ENCODE measurements at regions not wholly inside any gene's neighbourhood (a gene's known extent, or its start where the extent isn't known, plus 50 kb on each side); places are given as distances from the start of the nearest gene placed in this dataset.

DNA sequence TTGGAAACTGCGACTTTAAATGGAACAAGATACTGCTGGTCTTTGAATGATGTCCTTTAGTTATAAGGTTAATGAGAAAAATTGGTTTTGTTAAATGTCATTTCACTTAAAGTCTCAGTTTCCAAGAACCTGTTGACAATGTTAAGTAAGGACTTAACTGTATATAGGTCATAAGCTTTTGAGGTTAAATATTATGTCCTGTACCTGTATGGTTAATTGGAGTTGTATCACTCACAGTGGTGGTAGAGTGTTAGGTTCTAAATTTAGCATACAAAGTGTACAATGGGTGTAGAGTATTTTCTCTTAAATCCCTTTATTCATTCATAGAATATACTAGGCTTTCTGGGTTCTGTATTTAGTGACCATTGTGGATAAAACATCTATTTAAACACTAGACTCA is 110.2 kb downstream of the HAUS1 start:
- H3K27ac Mint-ChIP-seq = no peak overlapping the region
- H3K36me3 Mint-ChIP-seq = peaks cover 22% of the 10 kb centered on the region
- peaks cover 64% of the 10 kb centered on the region for H3K79me2 ChIP-seq (ENCODE audit: low read depth)

GRCh38 chr18:46215902-46216723 is 111.9 kb downstream of the HAUS1 start:
- Mint-ChIP-seq H3K36me3 (peaks cover 20% of the 10 kb centered on the region), H3K27ac (no peak overlapping the region), H3K27me3 (ENCODE audit: insufficient read depth, low read depth) (no peaks in the 10 kb centered on the region), H3K9me3 (no peaks in the 10 kb centered on the region), H3K4me3 (no peak overlapping the region), H3K4me1 (no peaks in the 10 kb centered on the region)
- TF ChIP-seq, protein P1, sequence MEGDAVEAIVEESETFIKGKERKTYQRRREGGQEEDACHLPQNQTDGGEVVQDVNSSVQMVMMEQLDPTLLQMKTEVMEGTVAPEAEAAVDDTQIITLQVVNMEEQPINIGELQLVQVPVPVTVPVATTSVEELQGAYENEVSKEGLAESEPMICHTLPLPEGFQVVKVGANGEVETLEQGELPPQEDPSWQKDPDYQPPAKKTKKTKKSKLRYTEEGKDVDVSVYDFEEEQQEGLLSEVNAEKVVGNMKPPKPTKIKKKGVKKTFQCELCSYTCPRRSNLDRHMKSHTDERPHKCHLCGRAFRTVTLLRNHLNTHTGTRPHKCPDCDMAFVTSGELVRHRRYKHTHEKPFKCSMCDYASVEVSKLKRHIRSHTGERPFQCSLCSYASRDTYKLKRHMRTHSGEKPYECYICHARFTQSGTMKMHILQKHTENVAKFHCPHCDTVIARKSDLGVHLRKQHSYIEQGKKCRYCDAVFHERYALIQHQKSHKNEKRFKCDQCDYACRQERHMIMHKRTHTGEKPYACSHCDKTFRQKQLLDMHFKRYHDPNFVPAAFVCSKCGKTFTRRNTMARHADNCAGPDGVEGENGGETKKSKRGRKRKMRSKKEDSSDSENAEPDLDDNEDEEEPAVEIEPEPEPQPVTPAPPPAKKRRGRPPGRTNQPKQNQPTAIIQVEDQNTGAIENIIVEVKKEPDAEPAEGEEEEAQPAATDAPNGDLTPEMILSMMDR (IDR thresholded peaks at IDR 0.05) = no peak
- TF ChIP-seq EZH2phosphoT487 (IDR thresholded peaks at IDR 0.05) (no peak), EZH2 (IDR thresholded peaks at IDR 0.05) (no peak)
- no peak overlapping the region for H3K4me2 ChIP-seq
- H3K79me2 ChIP-seq (ENCODE audit: low read depth) = peaks cover 55% of the 10 kb centered on the region
- no peak overlapping the region for H3K9ac ChIP-seq
- no peaks in the 10 kb centered on the region for H3K27me3 ChIP-seq
- H3K4me3 ChIP-seq = no peak overlapping the region
- H3K27ac ChIP-seq = no peak overlapping the region
- no peaks in the 10 kb centered on the region for H3K4me1 ChIP-seq
- H3K36me3 ChIP-seq = no peaks in the 10 kb centered on the region
- no peaks in the 10 kb centered on the region for H3F3A ChIP-seq (ENCODE audit: low read depth)
- peaks cover 28% of the 10 kb centered on the region for H4K20me1 ChIP-seq (ENCODE audit: low read depth)
- H3K9me3 ChIP-seq (ENCODE audit: low read depth) = no peaks in the 10 kb centered on the region
- no peak overlapping the region for H2AFZ ChIP-seq (replicated peaks)
- no peak for DNase-seq (ENCODE audit: low spot score)

More for the DNA sequence above, 110.2 kb downstream of the HAUS1 start:
- Histone ChIP-seq H3K36me3 (no peaks in the 10 kb centered on the region), H3K4me3 (no peak overlapping the region), H3F3A (ENCODE audit: low read depth) (no peaks in the 10 kb centered on the region), H2AFZ (replicated peaks) (no peak overlapping the region), H3K9ac (no peak overlapping the region), H3K9me3 (ENCODE audit: low read depth) (no peaks in the 10 kb centered on the region), H3K27me3 (no peaks in the 10 kb centered on the region), H3K4me1 (no peaks in the 10 kb centered on the region), H3K4me2 (no peak overlapping the region), H3K27ac (no peak overlapping the region), H4K20me1 (ENCODE audit: low read depth) (peaks cover 40% of the 10 kb centered on the region)
- Mint-ChIP-seq H3K4me3 (no peak overlapping the region), H3K4me1 (no peaks in the 10 kb centered on the region), H3K27me3 (ENCODE audit: insufficient read depth, low read depth) (no peaks in the 10 kb centered on the region), H3K9me3 (no peaks in the 10 kb centered on the region)
- TF ChIP-seq EZH2 (IDR thresholded peaks at IDR 0.05) (no peak), EZH2phosphoT487 (IDR thresholded peaks at IDR 0.05) (no peak)
- TF ChIP-seq, protein P1 (IDR thresholded peaks at IDR 0.05) = no peak
- DNase-seq (ENCODE audit: low spot score) = no peak

DNA sequence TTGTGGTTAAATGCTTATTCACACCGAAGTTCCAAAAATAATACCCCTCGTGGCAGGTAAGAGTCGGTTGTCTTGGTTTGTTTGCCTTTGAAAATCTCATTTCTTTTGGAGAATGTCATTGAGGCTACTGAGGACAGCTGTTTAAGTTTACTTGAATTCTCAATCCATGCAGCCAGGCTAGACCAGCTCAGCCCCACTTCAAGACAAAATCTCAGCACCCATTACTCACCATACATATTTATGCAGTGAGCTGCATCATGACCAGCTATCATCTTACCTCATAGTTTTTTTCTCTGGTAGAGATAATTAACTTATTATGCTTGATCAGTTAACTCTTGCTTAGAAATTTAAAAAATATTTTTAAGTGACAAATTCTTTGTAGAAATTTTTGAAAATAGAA is 115.9 kb downstream of the HAUS1 start:
- no peak overlapping the region for H3K9ac ChIP-seq
- peaks cover 12% of the 10 kb centered on the region for H3K4me1 Mint-ChIP-seq
- no peak overlapping the region for H3K27ac ChIP-seq
- H3K36me3 Mint-ChIP-seq = peaks cover 23% of the 10 kb centered on the region
- TF ChIP-seq EZH2phosphoT487 (IDR thresholded peaks at IDR 0.05) = no peak
- TF ChIP-seq EZH2 (IDR thresholded peaks at IDR 0.05) = no peak
- TF ChIP-seq, protein P1 (IDR thresholded peaks at IDR 0.05) = no peak
- no peak for DNase-seq (ENCODE audit: low spot score)
- peaks cover 4% of the 10 kb centered on the region for H3F3A ChIP-seq (ENCODE audit: low read depth)
- H3K79me2 ChIP-seq (ENCODE audit: low read depth) = peaks cover 20% of the 10 kb centered on the region
- H3K4me3 Mint-ChIP-seq = no peak overlapping the region
- no peaks in the 10 kb centered on the region for H3K27me3 ChIP-seq
- H3K27ac Mint-ChIP-seq = no peak overlapping the region
- no peaks in the 10 kb centered on the region for H3K4me1 ChIP-seq
- H3K27me3 Mint-ChIP-seq (ENCODE audit: insufficient read depth, low read depth) = no peaks in the 10 kb centered on the region
- H4K20me1 ChIP-seq (ENCODE audit: low read depth) = peaks cover 25% of the 10 kb centered on the region
- no peak overlapping the region for H2AFZ ChIP-seq (replicated peaks)
- H3K36me3 ChIP-seq = no peaks in the 10 kb centered on the region
- no peaks in the 10 kb centered on the region for H3K9me3 ChIP-seq (ENCODE audit: low read depth)
- no peak overlapping the region for H3K4me2 ChIP-seq
- no peak overlapping the region for H3K4me3 ChIP-seq
- H3K9me3 Mint-ChIP-seq = no peaks in the 10 kb centered on the region
